Testis (tissue), 2 donors: ENCODE measurements at regions not wholly inside any gene's neighbourhood (a gene's known extent, or its start where the extent isn't known, plus 50 kb on each side); places are given as distances from the start of the nearest gene placed in this dataset.

ENCODE experiments used
- POLR2A ChIP-seq: fragments of 450-650 bp; IDR thresholded peaks from one replicate; pipeline ENCODE4 v1.6.1; 2017; ENCODE audit warnings: antibody characterized with exemption, mild to moderate bottlenecking, moderate library complexity
- TF ChIP-seq, protein P1 (sequence below), 3 experiments: fragments of 450-650 bp in 2 of 3; fragments of 200-600 bp in 1 of 3; sonication (generic) in 1 of 3; IDR thresholded peaks; one replicate each; pipeline ENCODE4 v1.5.1; 2016 to 2019; ENCODE audit warnings: antibody characterized with exemption in 3 of 3, mild to moderate bottlenecking in 2 of 3, moderate library complexity in 1 of 3

DNA sequence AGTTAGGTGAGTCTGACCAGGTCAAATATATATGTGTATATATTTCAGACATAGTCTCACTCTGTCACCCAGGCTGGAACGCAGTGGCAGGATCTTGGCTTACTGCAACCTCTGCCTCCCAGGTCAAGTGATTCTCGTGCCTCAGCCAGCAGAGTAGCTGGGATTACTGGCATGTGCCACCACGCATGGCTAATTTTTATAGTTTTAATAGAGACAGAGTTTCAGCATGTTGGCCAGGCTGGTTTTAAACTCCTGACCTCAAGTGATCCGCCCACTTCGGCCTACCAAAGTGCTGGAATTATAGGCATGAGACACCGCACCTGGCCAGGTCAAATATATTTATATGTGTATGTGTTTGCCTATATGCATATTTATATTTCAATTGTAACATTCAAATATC is 581.5 kb upstream of the B3GALT2 start:
- TF ChIP-seq POLR2A, result no peak
- TF ChIP-seq, protein P1, sequence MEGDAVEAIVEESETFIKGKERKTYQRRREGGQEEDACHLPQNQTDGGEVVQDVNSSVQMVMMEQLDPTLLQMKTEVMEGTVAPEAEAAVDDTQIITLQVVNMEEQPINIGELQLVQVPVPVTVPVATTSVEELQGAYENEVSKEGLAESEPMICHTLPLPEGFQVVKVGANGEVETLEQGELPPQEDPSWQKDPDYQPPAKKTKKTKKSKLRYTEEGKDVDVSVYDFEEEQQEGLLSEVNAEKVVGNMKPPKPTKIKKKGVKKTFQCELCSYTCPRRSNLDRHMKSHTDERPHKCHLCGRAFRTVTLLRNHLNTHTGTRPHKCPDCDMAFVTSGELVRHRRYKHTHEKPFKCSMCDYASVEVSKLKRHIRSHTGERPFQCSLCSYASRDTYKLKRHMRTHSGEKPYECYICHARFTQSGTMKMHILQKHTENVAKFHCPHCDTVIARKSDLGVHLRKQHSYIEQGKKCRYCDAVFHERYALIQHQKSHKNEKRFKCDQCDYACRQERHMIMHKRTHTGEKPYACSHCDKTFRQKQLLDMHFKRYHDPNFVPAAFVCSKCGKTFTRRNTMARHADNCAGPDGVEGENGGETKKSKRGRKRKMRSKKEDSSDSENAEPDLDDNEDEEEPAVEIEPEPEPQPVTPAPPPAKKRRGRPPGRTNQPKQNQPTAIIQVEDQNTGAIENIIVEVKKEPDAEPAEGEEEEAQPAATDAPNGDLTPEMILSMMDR (IDR thresholded peaks at IDR 0.05), result no peak
